D341Med (cell line): ENCODE measurements at regions not wholly inside any gene's neighbourhood (a gene's known extent, or its start where the extent isn't known, plus 50 kb on each side); places are given as distances from the start of the nearest gene placed in this dataset.
"Not testable (repeated sequence)": the region's sequence is repeated elsewhere in the genome, so short reads cannot be mapped to it uniquely, and the experiment has no call there.

Experiments
- DNase-seq: peaks from one replicate; pipeline ENCODE4 v3.0.0; 2012; ENCODE audit warnings: low spot score

GRCh38 chr16:63933841-63934240 lies 1188.0 kb downstream of the CDH11 start:
- DNase-seq, result no peak

GRCh38 chr16:63928421-63928820 lies 1193.4 kb downstream of the CDH11 start:
- no peak for DNase-seq

- DNase-seq, result no peak
Observed at GRCh38 chr16:63925221-63925620, 1196.6 kb downstream of the CDH11 start.

- no peak for DNase-seq
Observed at GRCh38 chr16:63922560-63922959, 1199.3 kb downstream of the CDH11 start.

GRCh38 chr16:63921737-63922295 lies 1200.0 kb downstream of the CDH11 start:
- DNase-seq, result no peak

- no peak for DNase-seq
Observed at GRCh38 chr16:63913290-63913689, 1208.6 kb downstream of the CDH11 start.

- DNase-seq, result no peak
Observed at GRCh38 chr16:63907251-63907650, 1214.6 kb downstream of the CDH11 start.

GRCh38 chr16:63904930-63905329 lies 1216.9 kb downstream of the CDH11 start:
- DNase-seq, result no peak

- DNase-seq, result no peak
Observed at GRCh38 chr16:63904182-63904581, 1217.7 kb downstream of the CDH11 start.

GRCh38 chr16:63896383-63897109 lies 1225.3 kb downstream of the CDH11 start:
- DNase-seq, result no peak

- DNase-seq, result no peak
Observed at GRCh38 chr16:63890723-63891122, 1231.1 kb downstream of the CDH11 start.

GRCh38 chr16:63890081-63890480 lies 1231.8 kb downstream of the CDH11 start:
- DNase-seq, result no peak

GRCh38 chr16:63883091-63883490 lies 1238.8 kb downstream of the CDH11 start:
- no peak for DNase-seq

GRCh38 chr16:63882576-63882975 lies 1239.3 kb downstream of the CDH11 start:
- no peak for DNase-seq

- no peak for DNase-seq
Observed at GRCh38 chr16:63880948-63881347, 1240.9 kb downstream of the CDH11 start.

- no peak for DNase-seq
Observed at GRCh38 chr16:63877401-63877800, 1244.5 kb downstream of the CDH11 start.

- DNase-seq, result no peak
Observed at GRCh38 chr16:63876103-63876502, 1245.8 kb downstream of the CDH11 start.

GRCh38 chr16:63860700-63861099 lies 1261.2 kb downstream of the CDH11 start:
- DNase-seq, result not testable (repeated sequence)

- no peak for DNase-seq
Observed at GRCh38 chr16:63856537-63856936, 1265.3 kb downstream of the CDH11 start.

GRCh38 chr16:63850979-63851378 lies 1270.9 kb downstream of the CDH11 start:
- DNase-seq, result no peak

GRCh38 chr16:63841271-63841670 lies 1280.6 kb downstream of the CDH11 start:
- DNase-seq, result no peak

- DNase-seq, result no peak
Observed at GRCh38 chr16:63830061-63830460, 1291.8 kb downstream of the CDH11 start.

- DNase-seq, result no peak
Observed at GRCh38 chr16:63822818-63823217, 1299.0 kb downstream of the CDH11 start.

GRCh38 chr16:63816276-63816675 lies 1305.6 kb downstream of the CDH11 start:
- no peak for DNase-seq
